Fibroblast of mammary gland (primary cell): ENCODE measurements at regions not wholly inside any gene's neighbourhood (a gene's known extent, or its start where the extent isn't known, plus 50 kb on each side); places are given as distances from the start of the nearest gene placed in this dataset.

Experiments used
- DNase-seq: peaks from one replicate; pipeline ENCODE4 v3.0.0-alpha.2; 2010; ENCODE audit warnings: low read depth
- H3K4me3 ChIP-seq: 2 replicates; pipeline ENCODE4 v1.5.1; 2011; ENCODE audit warnings: low read depth, mild to moderate bottlenecking, low read length, moderate library complexity; ENCODE audit not compliant: control insufficient read depth
- TF ChIP-seq, protein P1 (sequence below): conservative IDR thresholded peaks from 2 replicates; pipeline ENCODE4 v1.5.1; 2011; ENCODE audit warnings: low read depth, low read length, inconsistent platforms; ENCODE audit not compliant: control insufficient read depth, insufficient read depth

DNA sequence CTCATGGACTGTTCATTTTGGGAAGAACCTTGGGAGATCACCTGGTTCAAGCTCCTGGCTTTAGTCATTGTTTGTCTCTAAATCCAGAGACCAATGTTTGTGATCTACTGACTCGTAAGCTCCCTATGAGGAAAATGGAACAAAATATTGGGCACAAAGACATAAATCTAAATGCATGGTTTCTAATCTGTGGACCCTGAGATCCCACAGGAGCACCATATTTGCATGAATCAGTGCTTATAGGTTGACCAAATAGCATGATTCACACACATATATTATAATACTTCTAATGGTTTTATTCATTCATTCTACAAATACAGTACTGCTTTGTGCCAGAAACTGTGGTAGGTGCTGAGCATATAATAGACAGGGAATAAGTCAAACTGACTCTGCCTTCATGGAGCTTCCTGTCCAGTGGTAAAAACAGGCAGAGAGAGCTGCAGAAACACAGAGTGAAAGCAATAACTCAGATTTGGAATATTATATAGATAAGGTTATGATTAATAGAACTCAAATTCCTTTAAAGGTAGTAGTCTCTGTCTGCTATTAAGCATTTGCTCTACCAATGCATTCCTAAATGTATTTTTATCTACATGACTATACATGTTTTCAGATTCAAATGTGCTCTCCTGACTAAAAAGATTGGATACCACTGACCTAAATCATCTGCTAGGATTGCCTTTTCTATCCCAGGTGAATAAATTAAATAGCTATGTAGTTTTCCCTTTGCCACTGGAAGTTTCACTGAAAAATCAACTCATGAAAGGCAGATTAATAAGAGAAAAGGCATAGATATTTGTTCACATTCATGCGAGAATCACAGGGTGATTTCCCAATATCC lies 198.6 kb upstream of the CAMK1G start:
- TF ChIP-seq, protein P1, sequence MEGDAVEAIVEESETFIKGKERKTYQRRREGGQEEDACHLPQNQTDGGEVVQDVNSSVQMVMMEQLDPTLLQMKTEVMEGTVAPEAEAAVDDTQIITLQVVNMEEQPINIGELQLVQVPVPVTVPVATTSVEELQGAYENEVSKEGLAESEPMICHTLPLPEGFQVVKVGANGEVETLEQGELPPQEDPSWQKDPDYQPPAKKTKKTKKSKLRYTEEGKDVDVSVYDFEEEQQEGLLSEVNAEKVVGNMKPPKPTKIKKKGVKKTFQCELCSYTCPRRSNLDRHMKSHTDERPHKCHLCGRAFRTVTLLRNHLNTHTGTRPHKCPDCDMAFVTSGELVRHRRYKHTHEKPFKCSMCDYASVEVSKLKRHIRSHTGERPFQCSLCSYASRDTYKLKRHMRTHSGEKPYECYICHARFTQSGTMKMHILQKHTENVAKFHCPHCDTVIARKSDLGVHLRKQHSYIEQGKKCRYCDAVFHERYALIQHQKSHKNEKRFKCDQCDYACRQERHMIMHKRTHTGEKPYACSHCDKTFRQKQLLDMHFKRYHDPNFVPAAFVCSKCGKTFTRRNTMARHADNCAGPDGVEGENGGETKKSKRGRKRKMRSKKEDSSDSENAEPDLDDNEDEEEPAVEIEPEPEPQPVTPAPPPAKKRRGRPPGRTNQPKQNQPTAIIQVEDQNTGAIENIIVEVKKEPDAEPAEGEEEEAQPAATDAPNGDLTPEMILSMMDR: no peak
- no peak overlapping the region for H3K4me3 ChIP-seq
- peak; percentile 19 for DNase-seq

DNA sequence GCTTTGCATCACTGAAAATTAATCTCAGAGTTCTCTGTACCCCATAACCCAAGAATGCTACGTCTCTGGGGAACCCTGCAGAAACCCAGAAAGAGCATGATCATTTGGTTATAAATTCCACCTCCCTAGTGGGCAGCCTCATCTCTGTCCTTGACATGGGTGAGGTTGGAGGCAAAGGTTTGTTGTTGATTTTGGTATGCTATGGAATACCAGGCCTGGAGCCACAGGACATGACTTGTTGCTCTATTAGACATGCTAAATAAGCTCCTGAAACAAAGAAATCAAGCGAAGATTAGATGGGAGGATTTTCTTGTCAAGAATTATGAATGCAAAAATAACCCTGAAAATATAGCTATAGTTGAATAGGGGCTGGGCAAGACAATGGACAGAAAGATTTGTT lies 197.4 kb upstream of the CAMK1G start:
- no peak for DNase-seq
- TF ChIP-seq, protein P1: no peak

DNA sequence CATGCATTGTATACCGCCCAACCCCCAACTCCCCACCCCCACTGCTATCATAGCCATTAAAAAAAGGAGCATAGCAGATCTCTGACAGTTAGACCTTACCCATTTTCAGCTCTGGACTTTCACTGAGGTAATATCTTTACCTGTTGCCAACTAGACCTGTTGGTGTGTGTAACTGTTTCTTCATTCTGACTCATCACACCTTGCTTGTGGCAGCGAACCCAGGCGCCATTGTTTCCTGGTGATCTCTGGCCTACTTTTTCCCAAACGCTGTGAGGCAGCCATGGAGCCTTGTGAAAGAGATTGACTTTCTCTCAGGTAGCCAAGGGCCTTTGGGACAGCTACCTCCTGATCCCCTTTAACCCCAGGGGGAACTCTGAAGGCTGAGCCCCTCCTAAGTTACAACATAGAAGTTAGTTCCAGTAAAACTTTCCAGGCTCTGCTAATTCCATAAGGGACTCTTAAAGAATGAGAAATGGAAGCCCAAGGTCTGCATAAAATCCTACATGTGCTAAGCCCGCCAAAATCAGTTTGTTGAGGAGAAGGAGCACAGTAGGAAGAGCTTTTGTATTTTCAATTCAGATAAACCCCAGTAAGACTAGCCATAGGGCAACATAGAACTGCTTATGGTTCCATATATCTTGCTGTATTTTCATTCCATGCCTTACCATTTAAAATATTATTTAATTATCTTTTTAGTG lies 196.1 kb upstream of the CAMK1G start:
- DNase-seq: no peak
- TF ChIP-seq, protein P1: no peak
- no peak overlapping the region for H3K4me3 ChIP-seq

More for the DNA sequence above, 197.4 kb upstream of the CAMK1G start:
- H3K4me3 ChIP-seq: no peak overlapping the region

DNA sequence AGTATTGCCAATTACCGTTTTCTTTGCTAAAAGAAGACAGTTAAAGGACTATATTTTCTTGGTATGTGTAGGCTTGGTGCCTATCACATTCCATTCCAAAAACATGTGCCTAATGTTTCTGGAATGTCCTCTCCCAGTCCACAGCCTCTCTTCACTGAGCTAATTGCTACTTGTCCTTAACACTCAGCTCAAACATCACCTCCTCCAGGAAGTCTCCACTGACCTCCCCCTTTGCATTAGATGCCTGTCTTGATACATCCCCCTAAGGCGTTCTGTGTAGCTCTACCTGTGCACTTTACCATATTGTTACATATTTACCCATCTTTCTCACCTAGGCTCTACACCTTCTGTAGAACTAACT lies 195.6 kb upstream of the CAMK1G start:
- TF ChIP-seq, protein P1: no peak
- H3K4me3 ChIP-seq: no peak overlapping the region
- DNase-seq: no peak

DNA sequence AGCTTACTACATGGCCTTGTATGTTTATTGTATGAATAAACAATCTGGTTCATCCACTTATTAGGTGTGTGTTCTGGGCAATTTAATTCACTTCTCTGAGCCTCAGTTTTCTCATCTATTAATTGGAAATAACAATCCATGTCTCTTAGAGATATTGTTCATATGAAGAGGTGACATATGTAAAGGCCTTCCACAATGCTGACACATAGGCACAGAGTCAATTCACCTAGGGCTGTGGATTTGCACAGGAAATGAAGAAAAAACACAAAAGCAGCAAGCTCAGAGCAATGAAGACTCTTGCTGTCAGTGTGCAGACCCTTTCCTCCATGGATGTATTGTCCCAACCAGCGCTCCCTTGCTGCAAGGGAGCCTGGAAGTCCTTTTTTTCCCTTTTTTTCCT lies 195.2 kb upstream of the CAMK1G start:
- DNase-seq: no peak
- H3K4me3 ChIP-seq: no peak overlapping the region
- TF ChIP-seq, protein P1: no peak

DNA sequence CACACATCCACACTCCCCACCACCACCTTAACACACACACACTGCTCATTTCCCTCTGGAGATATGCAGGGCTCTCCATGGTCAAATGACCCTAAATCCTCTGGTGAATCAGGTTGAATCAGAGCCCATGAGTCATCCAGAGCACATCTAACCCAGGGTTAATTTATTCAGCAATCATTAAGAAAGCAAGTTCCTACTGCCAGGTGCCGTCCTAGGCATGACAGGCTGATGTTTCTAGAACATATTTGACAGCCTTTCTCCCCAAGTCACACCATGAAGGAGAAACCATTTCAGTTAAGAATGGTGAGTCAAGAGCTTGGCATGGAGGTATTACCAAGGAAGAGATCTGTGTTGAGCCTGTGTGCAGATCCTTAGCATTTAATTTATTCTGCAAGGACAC lies 194.3 kb upstream of the CAMK1G start:
- peak; percentile 96 for DNase-seq
- no peak overlapping the region for H3K4me3 ChIP-seq
- TF ChIP-seq, protein P1: no peak
